Endothelial cell of umbilical vein (primary cell): ENCODE measurements at regions not wholly inside any gene's neighbourhood (a gene's known extent, or its start where the extent isn't known, plus 50 kb on each side); places are given as distances from the start of the nearest gene placed in this dataset.

ENCODE experiments used
- BruUV-seq: library from RNA; stranded (reverse); fragments of 400-500 nt; replicated peaks from 2 replicates; lab custom pipeline; 2021; lab: Mats Ljungman, UMichigan
- CTCF ChIA-PET: fragments of 300-600, 350-600 bp; sonication (Branson Sonifier 250); formaldehyde crosslinking; loops from one replicate; lab custom pipeline; 2021; ENCODE audit warnings: antibody characterized with exemption, inconsistent platforms; lab: Charles Lee
- POLR2A ChIA-PET: fragments of 300-600, 350-600 bp; sonication (Branson Sonifier 250); formaldehyde crosslinking; loops from one replicate; lab custom pipeline; 2021; ENCODE audit warnings: antibody characterized with exemption, inconsistent platforms; lab: Charles Lee
- DNase-seq: peaks from one replicate; pipeline ENCODE4 v3.0.0-alpha.2; 2011; ENCODE audit warnings: low read depth, low spot score
- FAIRE-seq: peaks from 2 replicates; lab custom pipeline; 2011; peaks lifted over from hg19 to GRCh38; lab: Jason Lieb, UNC
- H2AFZ ChIP-seq: 2 replicates; pipeline ENCODE4 v1.6.0; 2012; ENCODE audit warnings: low read depth, low read length, control low read depth, inconsistent platforms
- H3K27ac ChIP-seq: 2 replicates; pipeline ENCODE4 v1.5.1; 2011; ENCODE audit warnings: low read depth, mild to moderate bottlenecking, control low read depth, low read length, moderate library complexity; ENCODE audit not compliant: insufficient read depth
- H3K27me3 ChIP-seq, 2 experiments: 2 replicates each; pipeline versions ENCODE4 v1.6.0 to v1.6.1; 2011; ENCODE audit warnings: low read length in 2 of 2, mixed read lengths in 1 of 2; ENCODE audit not compliant: control insufficient read depth in 2 of 2, insufficient read depth in 2 of 2
- H3K36me3 ChIP-seq, 2 experiments: 2 replicates in 1 of 2; 3 replicates in 1 of 2; pipeline ENCODE4 v1.5.1; 2011; ENCODE audit warnings: low read length in 2 of 2, mild to moderate bottlenecking in 1 of 2, moderate library complexity in 1 of 2; ENCODE audit not compliant: control insufficient read depth in 2 of 2, insufficient read depth in 2 of 2; ENCODE audit errors: extremely low read depth in 1 of 2
- H3K4me1 ChIP-seq: 3 replicates; pipeline ENCODE4 v1.5.1; 2011; ENCODE audit warnings: mild to moderate bottlenecking, low read length; ENCODE audit not compliant: control insufficient read depth, insufficient read depth; ENCODE audit errors: extremely low read depth
- H3K4me2 ChIP-seq: 2 replicates; pipeline ENCODE4 v1.6.1; 2011; ENCODE audit warnings: low read length, control low read depth, mixed read lengths; ENCODE audit not compliant: insufficient read depth
- H3K4me3 ChIP-seq, 3 experiments: fragments of 200-600 bp in 1 of 3; sonication (generic), shearing (Covaris generic) in 1 of 3; replicated peaks in 1 of 3; 2 replicates each; pipeline ENCODE4 v1.5.1; 2011 to 2016; ENCODE audit warnings: control low read depth in 3 of 3, low read length in 3 of 3, mild to moderate bottlenecking in 2 of 3, inconsistent platforms in 1 of 3, low read depth in 1 of 3, moderate library complexity in 1 of 3; ENCODE audit not compliant: insufficient read depth in 1 of 3
- H3K79me2 ChIP-seq: 2 replicates; pipeline ENCODE4 v1.6.0; 2012; ENCODE audit warnings: low read length, inconsistent platforms; ENCODE audit not compliant: control insufficient read depth, insufficient read depth
- H3K9ac ChIP-seq: replicated peaks from 2 replicates; pipeline ENCODE3; 2011; ENCODE audit warnings: low read length, control low read depth; ENCODE audit not compliant: insufficient read depth; ENCODE audit errors: extremely low read depth
- H3K9me1 ChIP-seq: replicated peaks from 3 replicates; pipeline ENCODE4 v1.6.0; 2011; ENCODE audit warnings: mild to moderate bottlenecking, low read length; ENCODE audit not compliant: control insufficient read depth, insufficient read depth; ENCODE audit errors: extremely low read depth
- H3K9me3 ChIP-seq: replicated peaks from 2 replicates; pipeline ENCODE4 v1.5.1; 2012; ENCODE audit warnings: low read length, inconsistent platforms; ENCODE audit not compliant: control insufficient read depth, insufficient read depth
- H4K20me1 ChIP-seq: replicated peaks from 2 replicates; pipeline ENCODE3; 2011; ENCODE audit warnings: mild to moderate bottlenecking, low read length; ENCODE audit not compliant: control insufficient read depth, insufficient read depth; ENCODE audit errors: extremely low read depth
- EZH2 ChIP-seq: IDR thresholded peaks from 2 replicates; pipeline ENCODE4 v1.6.1; 2012; ENCODE audit warnings: borderline replicate concordance, low read depth, mild to moderate bottlenecking, moderate library complexity, low read length, inconsistent platforms; ENCODE audit not compliant: severe bottlenecking
- FOS ChIP-seq: IDR thresholded peaks from 2 replicates; pipeline ENCODE4 v1.6.1; 2011; ENCODE audit warnings: mild to moderate bottlenecking, low read length, moderate library complexity, borderline replicate concordance; ENCODE audit not compliant: insufficient read depth
- GATA2 ChIP-seq: IDR thresholded peaks from 2 replicates; pipeline ENCODE4 v1.7.0; 2011; ENCODE audit warnings: low read depth, mild to moderate bottlenecking, moderate library complexity, mixed read lengths, low read length; ENCODE audit not compliant: insufficient read length, insufficient read depth
- JUN ChIP-seq: IDR thresholded peaks from 2 replicates; pipeline ENCODE4 v1.6.1; 2011; ENCODE audit warnings: borderline replicate concordance, low read depth; ENCODE audit not compliant: insufficient read length, insufficient read depth
- MYC ChIP-seq: IDR thresholded peaks from one replicate; pipeline ENCODE4 v1.6.1; 2011; ENCODE audit warnings: mild to moderate bottlenecking, low read depth, low read length
- POLR2A ChIP-seq: IDR thresholded peaks from 2 replicates; pipeline ENCODE4 v1.6.1; 2012; ENCODE audit warnings: low read depth, mild to moderate bottlenecking, control low read depth, low read length
- POLR2AphosphoS5 ChIP-seq: IDR thresholded peaks from 2 replicates; pipeline ENCODE4 v1.6.1; 2012; ENCODE audit warnings: low read depth, mild to moderate bottlenecking, control low read depth, low read length, moderate library complexity; ENCODE audit not compliant: insufficient read depth
- dilution Hi-C: fragments of 300-500 bp; cut with MboI; formaldehyde crosslinking; loops from one replicate; pipeline ENCODE4 v1.15.0; 2019; ENCODE audit warnings: low sequenced_read_pairs; ENCODE audit not compliant: extremely low pct_ligation_motif_present
- intact Hi-C: fragments of 100-400 bp; cut with micrococcal nuclease; formaldehyde crosslinking; loops from one replicate; pipeline ENCODE4 v1.10.0; 2022
- TF ChIP-seq, protein P1 (sequence below): IDR thresholded peaks from 2 replicates; pipeline ENCODE4 v1.6.1; 2011; ENCODE audit not compliant: insufficient read depth, insufficient read length
- TF ChIP-seq, protein P2 (sequence below), 2 donors: IDR thresholded peaks; 1 replicate in 1 of 2; 2 replicates in 1 of 2; pipeline ENCODE4 v1.5.1; 2011; ENCODE audit warnings: low read length in 2 of 2, mild to moderate bottlenecking in 2 of 2, moderate library complexity in 2 of 2, control low read depth in 1 of 2, inconsistent platforms in 1 of 2, low read depth in 1 of 2; ENCODE audit not compliant: insufficient read depth in 1 of 2; ENCODE audit errors: extremely low read depth in 1 of 2

- DNase-seq (no peak), FAIRE-seq (no peak)
- Histone ChIP-seq H3K79me2 (no peaks in the 10 kb centered on the region), H3K9ac (no peak overlapping the region), H3K4me3 (no peak overlapping the region), H3K9me3 (no peaks in the 10 kb centered on the region), H2AFZ (no peak overlapping the region), H3K27ac (no peak overlapping the region), H3K4me2 (no peak overlapping the region), H3K9me1 (no peaks in the 10 kb centered on the region), H3K27me3 (peaks cover 0 to 2% of the 10 kb centered on the region in 2 experiments), H3K36me3 (no peaks in the 10 kb centered on the region), H3K4me1 (no peaks in the 10 kb centered on the region), H4K20me1 (no peaks in the 10 kb centered on the region)
- CTCF ChIA-PET: no interaction called here
- BruUV-seq: no TSS peak
- POLR2A ChIA-PET: no interaction called here
- intact Hi-C loops (no loop called here), dilution Hi-C loops (no loop called here)
- TF ChIP-seq POLR2AphosphoS5: no peak
- TF ChIP-seq, protein P1, sequence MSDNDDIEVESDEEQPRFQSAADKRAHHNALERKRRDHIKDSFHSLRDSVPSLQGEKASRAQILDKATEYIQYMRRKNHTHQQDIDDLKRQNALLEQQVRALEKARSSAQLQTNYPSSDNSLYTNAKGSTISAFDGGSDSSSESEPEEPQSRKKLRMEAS: no peak
- no peak for TF ChIP-seq JUN
- TF ChIP-seq FOS: no peak
- no peak for TF ChIP-seq GATA2
- TF ChIP-seq EZH2: no peak
- TF ChIP-seq POLR2A: no peak
- TF ChIP-seq, protein P2, sequence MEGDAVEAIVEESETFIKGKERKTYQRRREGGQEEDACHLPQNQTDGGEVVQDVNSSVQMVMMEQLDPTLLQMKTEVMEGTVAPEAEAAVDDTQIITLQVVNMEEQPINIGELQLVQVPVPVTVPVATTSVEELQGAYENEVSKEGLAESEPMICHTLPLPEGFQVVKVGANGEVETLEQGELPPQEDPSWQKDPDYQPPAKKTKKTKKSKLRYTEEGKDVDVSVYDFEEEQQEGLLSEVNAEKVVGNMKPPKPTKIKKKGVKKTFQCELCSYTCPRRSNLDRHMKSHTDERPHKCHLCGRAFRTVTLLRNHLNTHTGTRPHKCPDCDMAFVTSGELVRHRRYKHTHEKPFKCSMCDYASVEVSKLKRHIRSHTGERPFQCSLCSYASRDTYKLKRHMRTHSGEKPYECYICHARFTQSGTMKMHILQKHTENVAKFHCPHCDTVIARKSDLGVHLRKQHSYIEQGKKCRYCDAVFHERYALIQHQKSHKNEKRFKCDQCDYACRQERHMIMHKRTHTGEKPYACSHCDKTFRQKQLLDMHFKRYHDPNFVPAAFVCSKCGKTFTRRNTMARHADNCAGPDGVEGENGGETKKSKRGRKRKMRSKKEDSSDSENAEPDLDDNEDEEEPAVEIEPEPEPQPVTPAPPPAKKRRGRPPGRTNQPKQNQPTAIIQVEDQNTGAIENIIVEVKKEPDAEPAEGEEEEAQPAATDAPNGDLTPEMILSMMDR (IDR thresholded peaks at IDR 0.05; ENCODE audit: extremely low read depth in 1 of 2, insufficient read depth in 1 of 2, low read depth in 1 of 2, low read length in 2 of 2): no peak
- no peak for TF ChIP-seq MYC
Measured at GRCh38 chr12:58154359-58154758, 213.0 kb downstream of the ATP23 start.
